Ishikawa (cell line): ENCODE measurements at regions not wholly inside any gene's neighbourhood (a gene's known extent, or its start where the extent isn't known, plus 50 kb on each side); places are given as distances from the start of the nearest gene placed in this dataset.

ENCODE experiments used
- CEBPB ChIP-seq: IDR thresholded peaks from 2 replicates; pipeline ENCODE4 v1.6.1; 2012
- EGR1 ChIP-seq: IDR thresholded peaks from 2 replicates; pipeline ENCODE4 v1.6.1; 2012
- EP300 ChIP-seq: IDR thresholded peaks from 2 replicates; pipeline ENCODE4 v1.6.1; 2012; ENCODE audit warnings: borderline replicate concordance
- FOXM1 ChIP-seq: IDR thresholded peaks from 2 replicates; pipeline ENCODE4 v1.6.1; 2012; ENCODE audit warnings: low read depth, borderline replicate concordance
- NFIC ChIP-seq: IDR thresholded peaks from 2 replicates; pipeline ENCODE4 v1.6.1; 2012
- RAD21 ChIP-seq: IDR thresholded peaks from 2 replicates; pipeline ENCODE4 v1.6.1; 2012; ENCODE audit warnings: low read depth
- TF ChIP-seq, protein P1 (sequence below): IDR thresholded peaks from 2 replicates; pipeline ENCODE4 v1.6.1; 2012; ENCODE audit warnings: low read depth, mild to moderate bottlenecking

DNA sequence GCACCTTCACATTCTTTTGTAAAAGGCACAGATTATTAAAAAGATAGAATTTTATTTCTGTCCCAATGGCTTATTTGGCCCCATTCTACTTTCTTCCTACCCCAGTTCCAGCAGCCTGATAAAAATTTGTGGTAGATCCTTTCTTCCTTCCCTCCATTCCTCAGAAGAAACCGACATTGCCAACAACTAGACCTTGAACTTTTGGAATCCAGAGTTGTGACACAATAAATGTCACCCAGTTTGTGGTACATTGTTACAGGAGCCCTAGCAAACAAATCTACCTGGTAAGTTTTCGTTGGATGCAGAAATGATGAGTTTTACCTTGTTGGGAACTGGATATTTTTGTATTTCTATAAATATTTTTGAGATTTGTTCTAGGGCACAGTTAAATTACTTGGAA lies 141.6 kb upstream of the IVNS1ABP start:
- no peak for TF ChIP-seq CEBPB
- TF ChIP-seq NFIC = no peak
- TF ChIP-seq RAD21 = no peak
- no peak for TF ChIP-seq EGR1
- TF ChIP-seq, protein P1, sequence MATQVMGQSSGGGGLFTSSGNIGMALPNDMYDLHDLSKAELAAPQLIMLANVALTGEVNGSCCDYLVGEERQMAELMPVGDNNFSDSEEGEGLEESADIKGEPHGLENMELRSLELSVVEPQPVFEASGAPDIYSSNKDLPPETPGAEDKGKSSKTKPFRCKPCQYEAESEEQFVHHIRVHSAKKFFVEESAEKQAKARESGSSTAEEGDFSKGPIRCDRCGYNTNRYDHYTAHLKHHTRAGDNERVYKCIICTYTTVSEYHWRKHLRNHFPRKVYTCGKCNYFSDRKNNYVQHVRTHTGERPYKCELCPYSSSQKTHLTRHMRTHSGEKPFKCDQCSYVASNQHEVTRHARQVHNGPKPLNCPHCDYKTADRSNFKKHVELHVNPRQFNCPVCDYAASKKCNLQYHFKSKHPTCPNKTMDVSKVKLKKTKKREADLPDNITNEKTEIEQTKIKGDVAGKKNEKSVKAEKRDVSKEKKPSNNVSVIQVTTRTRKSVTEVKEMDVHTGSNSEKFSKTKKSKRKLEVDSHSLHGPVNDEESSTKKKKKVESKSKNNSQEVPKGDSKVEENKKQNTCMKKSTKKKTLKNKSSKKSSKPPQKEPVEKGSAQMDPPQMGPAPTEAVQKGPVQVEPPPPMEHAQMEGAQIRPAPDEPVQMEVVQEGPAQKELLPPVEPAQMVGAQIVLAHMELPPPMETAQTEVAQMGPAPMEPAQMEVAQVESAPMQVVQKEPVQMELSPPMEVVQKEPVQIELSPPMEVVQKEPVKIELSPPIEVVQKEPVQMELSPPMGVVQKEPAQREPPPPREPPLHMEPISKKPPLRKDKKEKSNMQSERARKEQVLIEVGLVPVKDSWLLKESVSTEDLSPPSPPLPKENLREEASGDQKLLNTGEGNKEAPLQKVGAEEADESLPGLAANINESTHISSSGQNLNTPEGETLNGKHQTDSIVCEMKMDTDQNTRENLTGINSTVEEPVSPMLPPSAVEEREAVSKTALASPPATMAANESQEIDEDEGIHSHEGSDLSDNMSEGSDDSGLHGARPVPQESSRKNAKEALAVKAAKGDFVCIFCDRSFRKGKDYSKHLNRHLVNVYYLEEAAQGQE = no peak
- TF ChIP-seq FOXM1 = no peak
- no peak for TF ChIP-seq EP300
